HK-2 (cell line): ENCODE measurements at regions not wholly inside any gene's neighbourhood (a gene's known extent, or its start where the extent isn't known, plus 50 kb on each side); places are given as distances from the start of the nearest gene placed in this dataset.

ENCODE experiments used
- DNase-seq: peaks from one replicate; pipeline ENCODE4 v3.0.0-alpha.2; 2018; ENCODE audit not compliant: unreplicated experiment

GRCh38 chr5:73230264-73231245 lies 57.6 kb downstream of the TMEM174 start:
- DNase-seq, result no peak

GRCh38 chr5:73229271-73229670 lies 56.3 kb downstream of the TMEM174 start:
- no peak for DNase-seq

- DNase-seq, result no peak
These were observed 55.1 kb downstream of the TMEM174 start for GRCh38 chr5:73228052-73228451.
